Neural progenitor cell (in vitro differentiated cells): ENCODE measurements at regions not wholly inside any gene's neighbourhood (a gene's known extent, or its start where the extent isn't known, plus 50 kb on each side); places are given as distances from the start of the nearest gene placed in this dataset.
A peak's percentile ranks its signal among the peaks of the same experiment; 100 is the strongest.
"Not testable (repeated sequence)": the region's sequence is repeated elsewhere in the genome, so short reads cannot be mapped to it uniquely, and the experiment has no call there.

Source experiments
- DNase-seq: peaks from one replicate; pipeline ENCODE4 v3.0.0-alpha.2; 2016; ENCODE audit warnings: low spot score
- H2AFZ ChIP-seq: fragments of 200-600 bp; sonication (generic); replicated peaks from 2 replicates; pipeline ENCODE4 v1.6.1; 2016; ENCODE audit warnings: antibody characterized with exemption
- H3F3A ChIP-seq: fragments of 200-600 bp; sonication (generic); 2 replicates; pipeline ENCODE4 v1.6.1; 2016; ENCODE audit warnings: antibody characterized with exemption, low read depth
- H3K27ac ChIP-seq: fragments of 200-600 bp; sonication (generic); 2 replicates; pipeline ENCODE4 v1.5.1; 2016; ENCODE audit warnings: mild to moderate bottlenecking
- H3K27me3 ChIP-seq: fragments of 200-600 bp; sonication (generic); 2 replicates; pipeline ENCODE4 v1.6.1; 2016; ENCODE audit warnings: mild to moderate bottlenecking, moderate library complexity
- H3K36me3 ChIP-seq: fragments of 200-600 bp; sonication (generic); 2 replicates; pipeline ENCODE4 v1.5.1; 2016
- H3K4me1 ChIP-seq: fragments of 200-600 bp; sonication (generic); 2 replicates; pipeline ENCODE4 v1.6.1; 2016; ENCODE audit warnings: mixed run types
- H3K4me2 ChIP-seq: fragments of 200-600 bp; sonication (generic); 2 replicates; pipeline ENCODE4 v1.6.1; 2016
- H3K4me3 ChIP-seq: fragments of 200-600 bp; sonication (generic); 2 replicates; pipeline ENCODE4 v1.5.1; 2016
- H3K79me2 ChIP-seq: fragments of 200-600 bp; sonication (generic); 2 replicates; pipeline ENCODE4 v1.6.1; 2016; ENCODE audit warnings: low read depth
- H3K9ac ChIP-seq: fragments of 200-600 bp; sonication (generic); 2 replicates; pipeline ENCODE4 v1.6.1; 2016
- H3K9me3 ChIP-seq: fragments of 200-600 bp; sonication (generic); 2 replicates; pipeline ENCODE4 v1.5.1; 2016; ENCODE audit warnings: low read depth
- H4K20me1 ChIP-seq: fragments of 200-600 bp; sonication (generic); 2 replicates; pipeline ENCODE4 v1.6.1; 2016; ENCODE audit warnings: low read depth
- H3K27ac Mint-ChIP-seq: 3 replicates; pipeline ENCODE4 v1.8.0; 2021; ENCODE audit warnings: mixed read lengths
- H3K27me3 Mint-ChIP-seq: 2 replicates; pipeline ENCODE4 v1.8.0; 2022; ENCODE audit warnings: low read depth, mild to moderate bottlenecking, inconsistent platforms, moderate library complexity, mixed read lengths; ENCODE audit not compliant: insufficient read depth
- H3K36me3 Mint-ChIP-seq: 3 replicates; pipeline ENCODE4 v1.8.0; 2021; ENCODE audit warnings: mixed read lengths
- H3K4me1 Mint-ChIP-seq: 3 replicates; pipeline ENCODE4 v1.8.0; 2021; ENCODE audit warnings: mixed read lengths
- H3K4me3 Mint-ChIP-seq: 3 replicates; pipeline ENCODE4 v1.8.0; 2021; ENCODE audit warnings: mild to moderate bottlenecking, moderate library complexity, mixed read lengths
- H3K9me3 Mint-ChIP-seq: 3 replicates; pipeline ENCODE4 v1.8.0; 2020; ENCODE audit warnings: mixed read lengths
- EZH2 ChIP-seq: fragments of 200-600 bp; sonication (generic); IDR thresholded peaks from 2 replicates; pipeline ENCODE4 v1.6.1; 2017; ENCODE audit warnings: antibody characterized with exemption, mild to moderate bottlenecking, moderate library complexity
- EZH2phosphoT487 ChIP-seq: fragments of 200-600 bp; sonication (generic); IDR thresholded peaks from 2 replicates; pipeline ENCODE4 v1.6.1; 2017; ENCODE audit warnings: antibody characterized with exemption
- TF ChIP-seq, protein P1 (sequence below): fragments of 200-600 bp; sonication (generic); IDR thresholded peaks from 2 replicates; pipeline ENCODE4 v1.5.1; 2017; ENCODE audit warnings: antibody characterized with exemption, mild to moderate bottlenecking

DNA sequence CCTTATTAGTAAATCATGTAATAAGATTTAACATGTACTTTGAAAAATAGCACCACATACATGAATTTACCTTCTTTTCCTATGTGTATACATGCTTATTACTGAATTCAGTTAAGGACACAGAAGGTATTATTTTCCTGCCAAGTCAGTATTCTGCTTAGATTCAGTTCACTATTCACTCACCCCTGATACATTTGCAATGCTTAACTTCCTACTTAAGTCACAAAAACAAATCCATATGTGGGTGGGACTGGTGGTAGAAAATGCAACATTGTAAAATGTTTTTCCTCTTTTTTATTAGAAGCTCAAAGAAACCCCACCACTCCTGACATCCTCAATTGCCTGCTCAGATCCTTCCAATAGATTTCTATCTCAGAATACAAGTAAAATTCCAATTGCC is 101.2 kb upstream of the VOPP1 start:
- H3K4me3 Mint-ChIP-seq, H3K36me3 ChIP-seq, H3K27ac ChIP-seq, H3K36me3 Mint-ChIP-seq, H2AFZ ChIP-seq, H3K4me1 ChIP-seq, H3K27me3 ChIP-seq, H3K4me1 Mint-ChIP-seq, H3K4me2 ChIP-seq, H3K9me3 Mint-ChIP-seq, H3K9ac ChIP-seq, H4K20me1 ChIP-seq, H3K27ac Mint-ChIP-seq, H3K79me2 ChIP-seq, H3F3A ChIP-seq, H3K9me3 ChIP-seq, H3K4me3 ChIP-seq, DNase-seq, H3K27me3 Mint-ChIP-seq: not testable (repeated sequence)

DNA sequence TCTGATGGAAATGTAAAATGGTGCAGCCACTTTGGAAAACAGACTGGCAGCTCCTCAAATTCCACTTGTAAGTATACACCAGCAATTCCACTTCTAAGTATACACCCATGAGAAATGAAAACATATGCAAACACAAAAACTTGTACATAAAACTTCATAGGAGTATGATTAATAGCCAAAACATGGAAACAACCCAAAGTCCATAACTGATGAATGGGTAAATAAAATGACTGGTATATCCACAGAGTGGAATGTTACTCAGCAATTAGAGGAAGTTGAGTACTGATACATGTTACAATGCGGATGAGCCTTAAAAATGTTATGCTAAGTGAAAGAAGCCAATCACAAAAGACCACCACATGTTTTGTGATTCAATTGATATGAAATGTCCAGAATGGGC is 99.8 kb upstream of the VOPP1 start:
- H3K4me3 Mint-ChIP-seq, H3K4me1 ChIP-seq, H3K9me3 ChIP-seq, H3K27me3 ChIP-seq, H3K4me2 ChIP-seq, H3K4me3 ChIP-seq, H3K4me1 Mint-ChIP-seq, H3K27ac ChIP-seq, H3K36me3 Mint-ChIP-seq, H3K27ac Mint-ChIP-seq, H3F3A ChIP-seq, H3K79me2 ChIP-seq, H3K27me3 Mint-ChIP-seq, H4K20me1 ChIP-seq, DNase-seq, H3K9me3 Mint-ChIP-seq, H3K9ac ChIP-seq, H3K36me3 ChIP-seq, H2AFZ ChIP-seq: not testable (repeated sequence)

DNA sequence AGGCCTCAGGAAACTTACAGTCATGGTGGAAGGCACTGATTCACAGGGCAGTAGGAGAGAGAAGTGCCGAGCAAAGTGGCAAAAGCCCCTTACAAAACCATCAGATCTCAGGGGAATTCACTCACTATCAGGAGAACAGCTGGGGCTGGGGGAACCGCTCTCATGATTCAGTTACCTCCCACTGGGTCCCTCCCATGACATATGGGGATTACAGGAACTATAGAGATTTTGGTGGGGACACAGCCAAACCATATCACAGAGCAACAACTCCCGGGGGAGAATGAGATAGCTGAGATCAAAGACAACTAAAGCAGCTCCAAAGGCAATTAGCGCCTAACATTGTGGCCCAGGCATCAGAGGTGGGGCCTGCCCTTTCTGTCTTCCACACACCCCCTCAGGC is 85.4 kb upstream of the VOPP1 start:
- Histone ChIP-seq H3K27me3 (no peaks in the 10 kb centered on the region), H3K79me2 (no peaks in the 10 kb centered on the region), H3K36me3 (no peaks in the 10 kb centered on the region), H3F3A (no peaks in the 10 kb centered on the region), H3K9me3 (no peaks in the 10 kb centered on the region), H4K20me1 (no peaks in the 10 kb centered on the region), H3K4me2 (no peak overlapping the region), H3K9ac (no peak overlapping the region), H3K27ac (no peak overlapping the region), H3K4me1 (no peaks in the 10 kb centered on the region), H3K4me3 (no peak overlapping the region), H2AFZ (no peak overlapping the region)
- Mint-ChIP-seq H3K27ac (no peak overlapping the region), H3K4me3 (no peak overlapping the region), H3K4me1 (no peaks in the 10 kb centered on the region), H3K9me3 (no peaks in the 10 kb centered on the region), H3K36me3 (no peaks in the 10 kb centered on the region), H3K27me3 (peaks cover 2% of the 10 kb centered on the region)
- DNase-seq = no peak
- TF ChIP-seq, protein P1, sequence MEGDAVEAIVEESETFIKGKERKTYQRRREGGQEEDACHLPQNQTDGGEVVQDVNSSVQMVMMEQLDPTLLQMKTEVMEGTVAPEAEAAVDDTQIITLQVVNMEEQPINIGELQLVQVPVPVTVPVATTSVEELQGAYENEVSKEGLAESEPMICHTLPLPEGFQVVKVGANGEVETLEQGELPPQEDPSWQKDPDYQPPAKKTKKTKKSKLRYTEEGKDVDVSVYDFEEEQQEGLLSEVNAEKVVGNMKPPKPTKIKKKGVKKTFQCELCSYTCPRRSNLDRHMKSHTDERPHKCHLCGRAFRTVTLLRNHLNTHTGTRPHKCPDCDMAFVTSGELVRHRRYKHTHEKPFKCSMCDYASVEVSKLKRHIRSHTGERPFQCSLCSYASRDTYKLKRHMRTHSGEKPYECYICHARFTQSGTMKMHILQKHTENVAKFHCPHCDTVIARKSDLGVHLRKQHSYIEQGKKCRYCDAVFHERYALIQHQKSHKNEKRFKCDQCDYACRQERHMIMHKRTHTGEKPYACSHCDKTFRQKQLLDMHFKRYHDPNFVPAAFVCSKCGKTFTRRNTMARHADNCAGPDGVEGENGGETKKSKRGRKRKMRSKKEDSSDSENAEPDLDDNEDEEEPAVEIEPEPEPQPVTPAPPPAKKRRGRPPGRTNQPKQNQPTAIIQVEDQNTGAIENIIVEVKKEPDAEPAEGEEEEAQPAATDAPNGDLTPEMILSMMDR = no peak
- TF ChIP-seq EZH2phosphoT487 = no peak
- TF ChIP-seq EZH2 = no peak

- no peaks in the 10 kb centered on the region for H3K36me3 Mint-ChIP-seq
- no peak overlapping the region for H3K27ac Mint-ChIP-seq
- H3K4me3 Mint-ChIP-seq = no peak overlapping the region
- no peaks in the 10 kb centered on the region for H3K36me3 ChIP-seq
- no peaks in the 10 kb centered on the region for H3K4me1 ChIP-seq
- no peak overlapping the region for H3K27ac ChIP-seq
- H4K20me1 ChIP-seq = no peaks in the 10 kb centered on the region
- peaks cover 4% of the 10 kb centered on the region for H3K27me3 Mint-ChIP-seq
- no peak for TF ChIP-seq EZH2
- TF ChIP-seq, protein P1 = no peak
- no peak for TF ChIP-seq EZH2phosphoT487
- no peak overlapping the region for H3K9ac ChIP-seq
- no peaks in the 10 kb centered on the region for H3K79me2 ChIP-seq
- peaks cover 4% of the 10 kb centered on the region for H3K9me3 Mint-ChIP-seq
- peak overlapping the region; percentile 50 for H2AFZ ChIP-seq
- H3K4me3 ChIP-seq = no peak overlapping the region
- no peak for DNase-seq
- no peaks in the 10 kb centered on the region for H3K9me3 ChIP-seq
- no peaks in the 10 kb centered on the region for H3F3A ChIP-seq
- no peaks in the 10 kb centered on the region for H3K4me1 Mint-ChIP-seq
- H3K4me2 ChIP-seq = no peak overlapping the region
- H3K27me3 ChIP-seq = no peaks in the 10 kb centered on the region
These were observed 78.8 kb upstream of the VOPP1 start for GRCh38 chr7:55651057-55651456.
